ENCODE measurements at regions not wholly inside any gene's neighbourhood (a gene's known extent, or its start where the extent isn't known, plus 50 kb on each side); places are given as distances from the start of the nearest gene placed in this dataset.
"Not testable (repeated sequence)": the region's sequence is repeated elsewhere in the genome, so short reads cannot be mapped to it uniquely, and the experiment has no call there.

DNA sequence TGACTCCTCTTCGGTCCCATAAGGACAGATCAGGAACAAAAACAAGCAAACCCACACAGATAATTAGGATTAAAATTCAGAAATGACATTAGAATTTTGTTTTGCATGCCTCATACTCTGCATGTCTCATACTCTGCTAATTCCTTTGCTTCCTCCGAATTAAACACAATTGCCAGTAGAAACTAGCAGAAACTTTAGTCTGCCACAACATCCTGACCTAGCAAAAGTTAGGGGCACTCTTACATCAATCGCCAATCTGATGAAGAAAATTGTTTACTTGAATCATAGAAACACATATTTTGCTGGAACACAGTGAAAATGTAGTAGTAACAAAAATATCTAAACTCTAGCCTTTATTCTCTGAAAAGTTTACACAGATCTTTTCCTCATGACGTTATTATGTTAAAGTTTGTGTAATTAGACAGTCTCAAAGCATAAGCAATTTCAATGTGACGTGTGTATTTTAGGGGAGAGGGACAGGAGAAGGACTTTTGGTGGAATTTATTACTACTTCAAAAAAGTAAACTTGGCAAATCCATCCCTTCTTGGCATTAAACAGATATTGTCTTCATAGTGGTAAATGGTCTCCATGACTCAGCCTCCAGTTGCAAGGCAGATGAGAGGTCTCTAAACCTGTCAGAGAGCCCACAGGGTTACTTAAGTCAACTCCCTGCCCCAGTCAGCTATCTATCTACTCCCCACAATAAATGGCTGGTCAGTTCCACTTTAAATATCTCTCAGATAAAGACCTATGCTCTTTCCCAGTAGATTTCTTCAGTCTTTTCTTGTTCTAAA is 249.8 kb upstream of the UBASH3B start:
- Histone ChIP-seq H3K27ac (no peak overlapping the region), H3K9me3 (ENCODE audit: low read depth) (no peaks in the 10 kb centered on the region), H3K4me3 (no peak overlapping the region), H4K20me1 (ENCODE audit: low read depth) (no peaks in the 10 kb centered on the region), H3K79me2 (ENCODE audit: low read depth) (no peaks in the 10 kb centered on the region), H3K4me1 (peaks cover 6% of the 10 kb centered on the region), H2AFZ (replicated peaks) (no peak overlapping the region), H3K27me3 (no peaks in the 10 kb centered on the region), H3K4me2 (no peak overlapping the region), H3K36me3 (no peaks in the 10 kb centered on the region), H3K9ac (no peak overlapping the region), H3F3A (ENCODE audit: low read depth) (no peaks in the 10 kb centered on the region)
- no peaks in the 10 kb centered on the region for H3K27me3 Mint-ChIP-seq (ENCODE audit: insufficient read depth, low read depth)
- no peak overlapping the region for H3K27ac Mint-ChIP-seq
- H3K9me3 Mint-ChIP-seq = peaks cover 6% of the 10 kb centered on the region
- peaks cover 14% of the 10 kb centered on the region for H3K4me1 Mint-ChIP-seq
- DNase-seq (ENCODE audit: low spot score) = no peak
- TF ChIP-seq, protein P1, sequence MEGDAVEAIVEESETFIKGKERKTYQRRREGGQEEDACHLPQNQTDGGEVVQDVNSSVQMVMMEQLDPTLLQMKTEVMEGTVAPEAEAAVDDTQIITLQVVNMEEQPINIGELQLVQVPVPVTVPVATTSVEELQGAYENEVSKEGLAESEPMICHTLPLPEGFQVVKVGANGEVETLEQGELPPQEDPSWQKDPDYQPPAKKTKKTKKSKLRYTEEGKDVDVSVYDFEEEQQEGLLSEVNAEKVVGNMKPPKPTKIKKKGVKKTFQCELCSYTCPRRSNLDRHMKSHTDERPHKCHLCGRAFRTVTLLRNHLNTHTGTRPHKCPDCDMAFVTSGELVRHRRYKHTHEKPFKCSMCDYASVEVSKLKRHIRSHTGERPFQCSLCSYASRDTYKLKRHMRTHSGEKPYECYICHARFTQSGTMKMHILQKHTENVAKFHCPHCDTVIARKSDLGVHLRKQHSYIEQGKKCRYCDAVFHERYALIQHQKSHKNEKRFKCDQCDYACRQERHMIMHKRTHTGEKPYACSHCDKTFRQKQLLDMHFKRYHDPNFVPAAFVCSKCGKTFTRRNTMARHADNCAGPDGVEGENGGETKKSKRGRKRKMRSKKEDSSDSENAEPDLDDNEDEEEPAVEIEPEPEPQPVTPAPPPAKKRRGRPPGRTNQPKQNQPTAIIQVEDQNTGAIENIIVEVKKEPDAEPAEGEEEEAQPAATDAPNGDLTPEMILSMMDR (IDR thresholded peaks at IDR 0.05) = no peak
- TF ChIP-seq EZH2 (IDR thresholded peaks at IDR 0.05) = no peak
- TF ChIP-seq EZH2phosphoT487 (IDR thresholded peaks at IDR 0.05) = no peak
- H3K4me3 Mint-ChIP-seq = no peak overlapping the region
- H3K36me3 Mint-ChIP-seq = no peaks in the 10 kb centered on the region

DNA sequence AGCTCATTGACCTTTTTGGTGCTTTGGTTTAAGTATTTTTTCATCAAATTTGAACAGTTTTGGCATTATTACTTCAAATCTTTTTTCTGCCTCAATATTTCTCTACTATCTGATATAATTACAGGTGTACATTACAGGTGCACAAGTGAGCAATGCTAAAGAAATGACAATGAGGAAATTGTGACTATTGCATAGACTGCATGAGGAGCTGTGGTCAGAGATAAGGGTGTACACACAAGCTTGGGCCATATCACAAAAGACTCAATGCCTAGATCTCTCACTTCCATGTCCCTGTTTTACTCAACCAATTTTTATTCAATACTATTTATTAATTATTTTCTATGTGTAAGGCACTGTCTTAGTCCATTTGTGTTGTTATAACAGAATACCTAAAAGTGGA is 251.0 kb upstream of the UBASH3B start:
- Histone ChIP-seq H3K9me3 (ENCODE audit: low read depth) (no peaks in the 10 kb centered on the region), H4K20me1 (ENCODE audit: low read depth) (no peaks in the 10 kb centered on the region), H3F3A (ENCODE audit: low read depth) (no peaks in the 10 kb centered on the region), H3K27me3 (no peaks in the 10 kb centered on the region), H3K36me3 (no peaks in the 10 kb centered on the region), H2AFZ (replicated peaks) (no peak overlapping the region), H3K27ac (no peak overlapping the region), H3K79me2 (ENCODE audit: low read depth) (no peaks in the 10 kb centered on the region), H3K4me3 (no peak overlapping the region), H3K4me2 (no peak overlapping the region), H3K4me1 (peaks cover 6% of the 10 kb centered on the region), H3K9ac (no peak overlapping the region)
- H3K9me3 Mint-ChIP-seq = no peaks in the 10 kb centered on the region
- H3K4me3 Mint-ChIP-seq = no peak overlapping the region
- no peaks in the 10 kb centered on the region for H3K36me3 Mint-ChIP-seq
- no peak overlapping the region for H3K27ac Mint-ChIP-seq
- TF ChIP-seq EZH2phosphoT487 (IDR thresholded peaks at IDR 0.05) = no peak
- TF ChIP-seq, protein P1 (IDR thresholded peaks at IDR 0.05) = no peak
- no peak for TF ChIP-seq EZH2 (IDR thresholded peaks at IDR 0.05)
- peaks cover 14% of the 10 kb centered on the region for H3K4me1 Mint-ChIP-seq
- DNase-seq (ENCODE audit: low spot score) = no peak
- H3K27me3 Mint-ChIP-seq (ENCODE audit: insufficient read depth, low read depth) = no peaks in the 10 kb centered on the region

DNA sequence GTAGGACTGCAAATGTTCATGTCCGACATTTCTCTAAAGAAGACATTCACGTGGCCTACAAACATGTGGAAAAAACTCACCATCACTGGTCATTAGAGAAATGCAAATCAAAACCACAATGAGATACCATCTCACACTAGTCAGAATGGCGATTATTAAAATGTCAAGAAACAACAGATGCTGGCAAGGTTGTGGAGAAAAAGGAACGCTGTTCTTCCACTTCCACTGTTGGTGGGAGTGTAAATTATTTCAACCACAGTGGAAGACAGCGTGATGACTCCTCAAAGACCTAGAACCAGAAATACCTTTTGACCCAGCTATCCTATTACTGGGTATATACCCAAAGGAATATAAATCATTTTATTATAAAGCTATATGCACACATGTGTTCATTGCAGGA is 253.9 kb upstream of the UBASH3B start:
- H3K9me3 ChIP-seq (ENCODE audit: low read depth); H3K27ac Mint-ChIP-seq; H3K27me3 ChIP-seq; H3K27ac ChIP-seq; H4K20me1 ChIP-seq (ENCODE audit: low read depth); H3K27me3 Mint-ChIP-seq (ENCODE audit: insufficient read depth, low read depth); H3K9ac ChIP-seq; H3K36me3 ChIP-seq; H2AFZ ChIP-seq (replicated peaks); H3K4me2 ChIP-seq; H3K4me1 ChIP-seq; H3K79me2 ChIP-seq (ENCODE audit: low read depth); DNase-seq (ENCODE audit: low spot score); H3F3A ChIP-seq (ENCODE audit: low read depth); H3K4me3 ChIP-seq; H3K4me3 Mint-ChIP-seq; H3K9me3 Mint-ChIP-seq; H3K36me3 Mint-ChIP-seq: not testable (repeated sequence)
- H3K4me1 Mint-ChIP-seq = peaks cover 14% of the 10 kb centered on the region

DNA sequence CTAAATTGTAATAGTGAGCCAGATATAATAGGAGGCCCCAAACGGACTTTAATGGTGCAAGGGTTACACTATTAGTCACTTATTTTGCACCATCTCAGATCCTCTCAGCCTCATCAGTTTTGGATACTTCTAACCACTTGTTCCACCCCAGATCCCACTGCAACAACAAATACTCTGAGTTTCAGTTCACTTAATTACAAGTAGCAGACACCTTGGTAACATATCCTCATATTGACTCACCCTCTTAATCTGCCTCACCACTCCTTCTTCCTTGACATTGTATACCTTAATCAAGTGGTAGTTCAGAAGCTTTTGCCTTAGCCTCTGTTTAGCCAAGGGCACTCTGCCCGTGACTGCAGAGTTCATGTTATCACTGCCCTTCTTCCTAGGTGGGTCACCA is 256.1 kb upstream of the UBASH3B start:
- TF ChIP-seq, protein P1 (IDR thresholded peaks at IDR 0.05) = no peak
- no peak for TF ChIP-seq EZH2 (IDR thresholded peaks at IDR 0.05)
- Histone ChIP-seq H3K9ac (no peak overlapping the region), H3K27me3 (no peaks in the 10 kb centered on the region), H3K4me1 (peaks cover 10% of the 10 kb centered on the region), H2AFZ (replicated peaks) (no peak overlapping the region), H3K4me2 (no peak overlapping the region), H4K20me1 (ENCODE audit: low read depth) (no peaks in the 10 kb centered on the region), H3K9me3 (ENCODE audit: low read depth) (no peaks in the 10 kb centered on the region), H3F3A (ENCODE audit: low read depth) (no peaks in the 10 kb centered on the region), H3K4me3 (no peak overlapping the region), H3K27ac (no peak overlapping the region), H3K79me2 (ENCODE audit: low read depth) (no peaks in the 10 kb centered on the region), H3K36me3 (no peaks in the 10 kb centered on the region)
- Mint-ChIP-seq H3K4me3 (no peak overlapping the region), H3K36me3 (no peaks in the 10 kb centered on the region), H3K9me3 (peaks cover 2% of the 10 kb centered on the region), H3K27me3 (ENCODE audit: insufficient read depth, low read depth) (no peaks in the 10 kb centered on the region), H3K4me1 (peaks cover 16% of the 10 kb centered on the region), H3K27ac (no peak overlapping the region)
- DNase-seq (ENCODE audit: low spot score) = no peak
